ENCODE measurements at regions not wholly inside any gene's neighbourhood (a gene's known extent, or its start where the extent isn't known, plus 50 kb on each side); places are given as distances from the start of the nearest gene placed in this dataset.

- TF ChIP-seq CTCF (conservative IDR thresholded peaks at IDR 0.05; ENCODE audit: low read depth, low read length) (no peak), SMC3 (IDR thresholded peaks at IDR 0.05; ENCODE audit: low read depth, low read length) (no peak), POLR2A (IDR thresholded peaks at IDR 0.05; ENCODE audit: low read depth, low read length) (no peak), NFE2L2 (IDR thresholded peaks at IDR 0.05; ENCODE audit: low read depth, low read length) (no peak), MAZ (IDR thresholded peaks at IDR 0.05; ENCODE audit: borderline replicate concordance, low read depth, low read length) (no peak), MXI1 (IDR thresholded peaks at IDR 0.05; ENCODE audit: borderline replicate concordance, low read depth, low read length) (no peak), FOS (IDR thresholded peaks at IDR 0.05; ENCODE audit: low read depth, low read length) (no peak)
Measured at GRCh38 chr3:72011485-72011884, 226.5 kb upstream of the PROK2 start.

All from IMR-90 (cell line).